ENCODE measurements at regions not wholly inside any gene's neighbourhood (a gene's known extent, or its start where the extent isn't known, plus 50 kb on each side); places are given as distances from the start of the nearest gene placed in this dataset.

DNA sequence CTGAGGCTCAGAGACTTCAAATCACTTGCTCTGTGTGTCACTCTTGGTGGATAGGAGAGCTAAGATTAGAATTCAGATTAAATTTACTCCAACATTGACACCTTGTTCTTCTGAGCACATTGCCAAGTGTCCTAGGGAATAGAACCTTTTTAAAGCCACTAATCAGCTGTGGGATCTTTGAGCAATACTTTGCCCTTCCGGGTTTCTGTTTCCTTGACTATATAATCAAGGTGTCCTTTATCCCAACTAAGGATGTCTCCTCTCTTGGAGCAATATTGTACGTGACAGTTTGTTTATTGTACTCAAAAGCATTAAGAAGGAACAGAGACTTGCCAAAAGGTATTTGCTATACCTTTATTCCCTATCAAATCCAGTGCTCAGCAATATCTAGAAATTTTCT is 170.9 kb upstream of the CADPS start:
- DNase-seq (ENCODE audit: low read depth), result no peak

DNA sequence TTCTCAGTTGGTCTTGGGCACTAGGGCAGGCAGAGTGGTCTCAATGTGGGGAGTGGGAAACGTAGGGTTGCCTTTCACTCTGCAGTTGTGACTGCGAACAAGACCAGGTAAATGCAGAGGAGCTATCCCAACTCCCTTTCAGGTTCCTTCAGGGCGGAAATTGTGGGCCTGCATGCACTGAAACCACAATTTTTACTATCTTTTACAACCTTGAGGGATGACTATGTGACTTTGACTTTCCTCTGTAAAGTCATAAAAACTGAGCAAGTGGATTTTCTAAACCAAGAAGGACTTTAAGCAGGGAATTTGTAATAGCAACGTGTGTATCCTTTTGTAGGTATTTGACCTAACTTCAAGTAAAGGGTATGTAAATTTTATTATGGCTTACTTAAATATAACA is 171.4 kb upstream of the CADPS start:
- no peak for DNase-seq (ENCODE audit: low read depth)

DNA sequence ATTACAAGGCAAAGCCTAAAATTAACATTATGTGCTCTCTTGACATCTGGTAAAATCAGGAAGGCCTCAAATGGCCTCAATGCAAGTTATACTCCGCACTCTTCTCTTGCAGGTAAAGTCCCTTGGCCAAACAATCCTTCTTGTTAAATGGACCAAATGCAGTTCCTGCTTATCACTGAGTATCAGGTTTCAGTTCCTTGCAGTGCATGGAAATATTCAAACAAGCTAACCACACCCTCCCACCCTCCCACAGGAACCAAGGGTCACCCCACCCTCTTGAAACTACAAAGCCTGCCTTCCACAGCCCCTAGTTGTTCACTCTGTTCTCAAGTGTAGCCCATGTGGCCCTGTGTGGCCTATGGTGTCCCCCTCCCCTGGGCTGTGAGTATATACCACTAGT is 171.9 kb upstream of the CADPS start:
- DNase-seq (ENCODE audit: low read depth), result no peak

DNA sequence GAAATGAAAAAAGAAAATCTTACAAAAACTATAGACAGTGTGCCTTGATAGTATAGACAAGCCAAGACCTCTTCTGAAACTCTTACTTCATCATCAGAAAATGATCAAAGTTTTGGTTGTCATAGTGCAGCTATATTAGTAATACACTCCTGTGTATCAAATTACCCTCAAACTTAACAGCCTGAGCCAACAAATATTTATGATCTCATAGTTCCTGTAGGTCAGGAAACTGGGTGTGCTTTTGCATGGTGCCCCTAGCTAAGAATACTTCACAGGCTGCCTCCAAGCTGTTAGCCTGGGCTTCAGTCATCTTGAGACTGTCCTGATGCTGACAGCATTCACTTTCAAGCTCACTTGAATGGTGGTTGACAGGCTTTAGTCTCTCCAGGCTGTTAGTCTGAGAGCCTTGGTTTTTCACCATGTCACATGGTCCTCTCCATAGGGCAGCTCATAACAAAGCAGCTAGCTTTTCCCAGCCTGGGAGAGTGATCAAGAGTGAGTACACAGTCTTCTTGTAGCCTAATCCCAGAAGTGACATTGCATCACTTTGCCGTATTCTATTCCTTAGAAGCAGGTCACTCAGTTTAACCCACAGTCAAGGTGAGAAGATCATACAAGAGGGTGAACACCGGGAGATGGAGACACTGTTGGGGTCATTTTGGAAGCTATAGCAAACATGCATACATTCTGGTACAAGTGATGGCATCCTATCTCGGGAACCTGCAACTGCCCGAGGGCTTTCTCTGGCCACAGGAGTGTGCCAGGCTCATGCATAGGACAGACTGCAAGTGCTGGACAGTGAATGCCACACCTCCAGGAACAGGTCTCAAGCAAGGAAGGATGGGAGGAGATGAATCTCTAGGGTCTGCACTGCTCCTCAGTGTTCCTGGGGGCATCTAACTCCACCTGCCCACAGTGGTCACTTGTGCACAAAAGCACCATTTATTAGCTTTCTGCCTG is 173.4 kb upstream of the CADPS start:
- no peak for DNase-seq (ENCODE audit: low read depth)

DNA sequence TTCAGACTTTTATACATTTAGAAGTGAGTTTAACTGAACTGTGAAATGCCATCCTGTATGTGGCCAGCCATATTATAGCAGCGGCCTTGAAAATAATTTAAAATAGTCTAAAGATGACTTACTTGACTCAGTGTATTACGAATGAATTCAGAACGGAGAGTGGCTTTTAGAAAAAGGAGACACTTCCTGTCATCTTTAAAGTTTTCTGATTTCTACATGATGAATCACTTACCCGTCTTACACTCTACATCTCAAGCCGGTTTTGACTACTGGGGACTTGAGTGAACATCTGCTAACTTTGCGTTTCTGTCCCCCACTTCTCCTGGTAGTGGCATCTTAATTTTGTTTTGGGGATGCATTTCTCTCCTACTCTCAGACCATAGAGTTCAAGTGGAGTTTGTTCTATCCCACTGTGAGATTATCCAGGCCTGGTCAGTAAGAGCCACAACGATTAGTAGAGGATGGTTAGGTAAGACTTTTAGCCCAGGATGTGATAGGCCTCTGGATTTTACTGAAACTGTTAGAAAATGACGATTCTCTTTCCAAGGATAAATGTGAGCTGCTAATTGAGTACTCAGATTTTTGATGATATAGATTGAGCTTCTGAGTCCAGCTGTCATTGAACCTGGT is 175.4 kb upstream of the CADPS start:
- DNase-seq (ENCODE audit: low read depth), result no peak

DNA sequence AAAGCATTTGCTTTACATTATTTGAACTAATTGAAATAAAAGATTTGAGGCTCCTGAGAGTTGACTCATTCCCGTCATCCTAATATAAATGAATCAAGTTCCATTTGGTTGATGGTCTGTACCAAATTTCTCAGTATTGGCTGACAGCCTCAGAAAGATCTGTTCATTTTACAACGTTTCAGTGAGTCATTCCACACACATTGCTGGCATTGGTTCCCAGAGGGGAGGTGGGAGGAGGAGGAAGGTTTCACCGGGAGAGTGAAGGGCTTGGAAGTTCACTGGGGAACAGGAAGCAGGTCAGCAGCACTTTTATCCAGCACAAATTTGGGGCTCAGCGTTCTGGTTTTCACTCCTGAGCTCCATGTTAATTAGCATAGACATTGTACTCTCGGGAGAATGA is 176.7 kb upstream of the CADPS start:
- peak; percentile 23 for DNase-seq (ENCODE audit: low read depth)

DNA sequence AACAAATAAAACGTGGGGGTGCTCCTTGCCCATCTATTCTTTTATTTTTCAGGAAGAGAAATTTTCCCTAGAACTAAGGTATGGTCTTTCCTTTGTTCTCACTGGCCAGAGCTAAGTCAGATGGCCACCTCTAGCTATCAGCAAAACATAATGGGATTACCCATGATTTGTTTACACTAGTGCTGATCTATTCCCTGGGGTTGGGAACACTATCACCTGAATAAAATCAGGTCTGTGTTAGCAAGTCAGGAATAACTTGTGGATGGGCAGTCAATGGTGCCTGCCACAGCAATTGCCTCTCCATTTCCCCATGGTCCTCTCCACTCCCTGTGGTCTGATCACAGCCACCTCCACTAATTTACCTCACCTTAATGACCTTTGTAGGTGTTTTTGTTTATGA is 181.7 kb upstream of the CADPS start:
- no peak for DNase-seq (ENCODE audit: low read depth)

DNA sequence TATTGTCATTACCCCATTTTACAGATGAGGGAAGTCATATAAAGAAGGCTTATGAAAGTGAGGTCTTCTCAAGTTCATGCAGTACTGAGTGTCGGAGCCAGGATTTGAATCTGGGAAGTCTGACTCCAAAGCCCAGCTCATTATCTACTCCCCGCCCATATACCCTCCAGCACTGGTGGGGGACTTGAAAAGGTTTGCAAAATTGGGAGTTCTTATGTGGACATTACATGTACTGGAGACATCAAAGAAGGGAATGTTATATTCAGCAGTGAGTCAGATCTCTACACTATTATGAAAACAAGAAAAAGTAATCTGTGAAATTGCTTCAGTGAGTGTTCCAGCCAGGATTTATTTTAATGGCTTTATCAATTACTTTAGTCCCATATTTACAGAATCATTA is 185.2 kb upstream of the CADPS start:
- DNase-seq (ENCODE audit: low read depth), result no peak

DNA sequence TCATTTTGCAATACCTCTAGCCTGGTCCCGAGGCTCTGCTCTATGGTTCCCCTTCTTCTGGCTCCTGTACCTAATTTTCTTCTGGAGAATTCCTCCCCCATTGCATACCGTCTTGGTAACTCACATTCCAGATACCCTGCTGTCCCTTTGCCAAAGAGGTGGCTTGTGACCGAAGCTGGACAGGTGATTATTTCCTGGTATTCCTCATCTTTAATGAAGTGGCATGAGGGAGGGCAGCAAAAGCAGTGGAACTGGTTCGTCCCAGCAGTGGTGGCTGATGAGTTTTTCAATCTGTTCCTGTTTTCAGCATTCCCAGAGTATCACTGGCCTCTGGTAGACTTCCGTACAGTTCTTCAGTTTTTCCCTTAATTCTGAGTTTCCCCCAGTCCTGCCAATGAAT is 186.2 kb upstream of the CADPS start:
- DNase-seq (ENCODE audit: low read depth), result no peak

DNA sequence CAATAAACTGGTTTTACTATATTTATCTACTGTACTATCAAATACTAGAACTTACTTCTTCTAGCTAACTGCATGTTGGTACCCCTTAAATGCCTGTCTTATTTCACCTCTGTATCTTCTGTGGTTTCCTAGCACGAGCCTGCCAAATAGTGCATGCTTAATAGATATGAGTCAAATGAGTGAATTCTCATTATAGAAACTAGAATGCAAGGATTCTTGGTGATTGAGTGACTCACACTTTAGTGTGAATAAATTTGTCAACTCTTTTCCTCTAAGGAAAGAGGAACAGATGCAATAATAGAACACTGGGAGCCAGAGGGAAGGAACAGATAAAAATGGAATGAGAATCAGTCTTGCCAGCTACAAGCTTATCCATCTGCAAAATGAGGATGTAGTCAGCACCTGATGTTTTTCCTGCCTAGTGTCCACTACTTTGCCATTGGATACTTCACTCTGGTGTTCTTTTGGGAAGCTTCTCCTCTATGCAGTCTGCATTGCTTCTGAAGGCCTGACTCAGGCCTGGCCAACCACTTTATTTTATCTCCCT is 189.1 kb upstream of the CADPS start:
- DNase-seq (ENCODE audit: low read depth), result no peak

DNA sequence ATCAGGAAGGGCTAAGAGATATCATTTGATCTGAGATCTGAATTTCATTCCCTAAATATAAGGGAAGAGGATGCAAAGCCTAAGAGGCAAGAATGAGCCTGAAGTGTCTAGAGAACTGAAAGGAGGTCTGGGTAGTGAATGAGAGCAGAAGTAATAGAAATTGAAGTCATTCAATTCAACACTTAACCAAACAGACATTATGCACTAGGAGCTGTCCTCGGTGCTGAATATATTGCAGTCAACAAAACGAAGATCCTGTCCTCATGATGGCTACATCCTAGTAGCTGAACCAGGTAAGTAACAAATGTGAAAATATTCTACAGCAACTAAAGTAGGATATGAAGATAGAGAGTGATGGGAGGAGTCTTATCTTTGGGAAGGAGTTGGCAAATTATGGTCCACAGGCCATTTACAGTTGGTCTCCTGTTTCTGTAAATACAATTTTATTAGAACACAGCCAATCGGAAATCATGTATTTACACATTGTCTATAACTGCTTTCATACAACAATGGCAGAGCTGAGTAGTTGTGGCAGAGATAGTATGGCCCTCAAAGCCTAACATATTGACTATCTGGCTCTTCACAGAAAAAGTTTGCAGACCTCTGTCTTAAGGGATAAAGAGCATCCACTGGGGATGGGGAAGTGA is 192.9 kb upstream of the CADPS start:
- DNase-seq (ENCODE audit: low read depth), result no peak

DNA sequence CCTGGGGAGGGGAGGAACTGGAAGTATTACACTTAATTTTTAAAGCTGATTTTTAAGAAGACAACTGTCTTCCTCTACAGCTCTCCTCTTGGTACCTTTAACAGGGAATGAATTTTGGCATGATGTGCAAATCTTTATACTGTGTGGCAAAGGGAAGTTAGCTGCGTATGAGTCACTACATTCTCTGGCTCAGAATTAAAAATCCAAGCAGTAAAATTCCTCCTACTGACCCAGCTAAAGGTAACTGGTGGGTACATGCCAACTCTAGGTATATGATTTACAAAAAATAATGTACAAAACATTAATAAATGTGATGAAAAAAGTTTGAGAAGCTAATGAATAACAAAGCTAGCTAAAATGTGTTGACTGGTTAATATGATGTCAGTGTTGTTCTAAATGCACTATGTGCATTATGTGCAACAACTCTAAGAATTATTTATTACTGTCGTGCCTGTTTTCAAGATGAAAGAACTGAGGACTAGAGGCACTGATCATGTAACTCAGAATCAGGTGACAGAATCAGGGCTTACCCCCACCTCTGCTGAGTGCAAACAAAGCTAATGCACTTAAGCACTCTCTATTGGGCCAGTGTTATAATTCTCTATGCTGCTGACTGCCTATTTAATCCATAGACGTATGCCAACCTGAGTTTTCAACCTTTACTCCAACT is 194.7 kb upstream of the CADPS start:
- no peak for DNase-seq (ENCODE audit: low read depth)

DNA sequence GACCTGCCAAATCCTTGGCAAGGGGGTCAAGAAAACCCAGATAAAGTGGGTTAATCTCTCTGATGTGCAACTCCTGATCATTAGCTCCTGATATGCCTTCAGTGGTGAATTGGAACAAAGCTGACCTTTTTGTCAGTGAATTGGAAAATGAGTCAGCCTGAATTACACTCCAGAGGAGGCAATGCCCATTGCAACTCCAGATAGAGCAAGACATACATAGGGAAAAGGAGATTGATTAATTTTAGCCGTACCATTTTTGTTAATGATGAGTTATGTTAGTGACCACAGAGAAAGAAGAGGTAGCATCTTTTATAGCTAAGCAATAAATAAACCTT is 195.2 kb upstream of the CADPS start:
- no peak for DNase-seq (ENCODE audit: low read depth)

DNA sequence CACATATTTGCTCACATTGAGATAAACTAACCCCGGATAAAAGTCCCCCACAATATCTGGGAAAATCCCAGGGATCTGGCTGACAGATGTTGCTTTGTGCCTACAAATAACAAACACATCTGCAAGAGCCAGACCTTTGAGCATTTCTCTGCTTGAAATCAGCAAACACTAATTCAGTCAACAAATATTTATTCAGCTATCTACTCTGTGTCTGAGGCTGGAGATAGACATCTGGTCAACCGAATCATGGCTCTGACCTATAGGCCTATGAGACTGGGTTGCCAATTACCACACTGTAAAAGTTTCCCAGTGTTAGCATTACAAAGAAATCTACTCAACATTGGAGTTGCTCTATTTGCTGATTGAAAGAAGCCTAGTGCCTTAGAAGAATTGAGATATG is 201.1 kb upstream of the CADPS start:
- DNase-seq (ENCODE audit: low read depth), result no peak

DNA sequence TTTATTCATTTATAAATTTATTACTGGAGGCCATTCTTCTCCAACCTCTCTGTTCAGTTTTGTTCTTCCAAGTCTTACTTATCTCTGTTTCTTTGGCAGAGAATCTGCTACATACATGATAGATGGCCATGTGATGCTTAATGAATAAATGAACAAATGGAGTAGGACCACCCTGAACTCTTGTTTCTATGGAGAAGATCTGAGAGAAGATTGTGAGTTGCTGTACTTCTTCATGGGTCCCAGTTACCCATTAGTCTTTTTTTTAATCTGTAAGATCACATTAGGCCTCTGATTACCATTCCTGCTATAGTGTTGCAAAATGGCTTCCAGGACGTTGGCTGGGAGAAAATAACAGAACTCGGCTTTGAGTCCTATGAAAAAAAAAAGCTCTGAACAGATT is 191.9 kb upstream of the SYNPR start:
- DNase-seq (ENCODE audit: low read depth), result no peak

DNA sequence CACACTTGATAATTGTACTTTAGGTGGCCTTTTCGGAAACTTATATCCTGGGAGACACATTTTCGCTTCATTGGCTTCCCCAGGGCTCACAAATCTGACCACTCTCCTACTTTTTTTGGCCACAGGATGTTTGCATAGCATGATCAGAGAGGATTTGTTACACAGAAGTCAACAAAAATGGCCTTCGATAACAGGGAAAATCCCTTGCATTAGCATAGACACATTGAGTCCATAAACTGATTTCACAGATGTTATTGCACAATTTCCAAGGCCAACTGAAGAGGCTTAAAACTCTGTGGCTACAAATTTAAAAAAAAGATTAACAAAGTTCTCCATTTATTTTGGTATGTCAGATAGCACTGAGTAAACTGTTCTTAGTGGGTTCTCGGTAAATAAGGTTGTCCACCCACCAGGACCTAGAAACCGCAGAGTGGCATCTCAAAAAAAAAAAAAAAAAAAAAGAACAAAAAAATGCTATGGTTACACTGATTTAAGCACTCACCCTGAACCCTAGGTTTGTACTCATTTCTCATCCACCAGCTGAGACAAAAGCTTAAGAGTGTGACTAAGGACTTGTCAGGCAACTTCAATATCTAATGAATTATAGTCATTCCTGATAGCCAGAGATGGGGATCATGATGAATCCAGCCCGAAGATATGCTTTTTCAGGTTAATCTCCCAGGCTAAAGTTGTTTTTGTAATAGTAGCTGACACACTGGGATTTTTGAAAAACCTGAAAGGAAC is 188.9 kb upstream of the SYNPR start:
- no peak for DNase-seq (ENCODE audit: low read depth)

DNA sequence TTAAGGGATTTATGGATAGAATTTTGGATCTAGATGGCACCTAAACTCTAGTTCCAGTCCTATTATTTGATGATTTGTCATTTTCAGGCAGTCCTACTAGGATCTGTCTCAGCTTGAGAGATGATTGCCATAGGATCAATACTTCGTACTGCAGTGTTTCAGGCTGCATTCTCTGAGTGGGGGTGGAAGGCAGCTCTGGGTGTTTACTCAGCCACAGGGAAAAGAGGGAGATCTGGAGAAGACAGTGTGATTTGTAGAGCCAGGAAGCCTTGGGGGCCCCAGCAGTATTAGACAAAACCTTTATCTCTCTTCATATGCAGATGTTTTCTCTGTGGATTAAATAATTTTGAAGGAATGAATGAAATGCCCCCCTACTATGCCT is 188.4 kb upstream of the SYNPR start:
- DNase-seq (ENCODE audit: low read depth), result no peak

DNA sequence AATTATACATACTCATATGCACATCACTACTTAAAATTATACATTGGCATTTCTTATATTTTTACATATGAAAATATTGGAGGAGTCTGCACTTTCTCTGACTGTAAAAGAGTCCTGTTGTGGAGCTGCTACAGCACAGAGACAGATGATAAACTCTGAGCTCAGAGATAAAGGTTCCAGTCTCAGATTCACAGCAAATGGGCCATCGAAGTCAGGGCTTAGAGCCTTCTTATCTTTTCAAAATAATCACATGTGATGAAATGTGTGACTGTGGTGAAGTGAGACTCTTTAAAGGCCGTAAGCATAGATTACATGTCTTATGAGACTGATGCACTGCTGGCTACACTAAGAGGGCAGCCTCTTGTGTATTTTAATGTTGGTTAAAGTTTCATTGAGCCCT is 187.5 kb upstream of the SYNPR start:
- DNase-seq (ENCODE audit: low read depth), result no peak

DNA sequence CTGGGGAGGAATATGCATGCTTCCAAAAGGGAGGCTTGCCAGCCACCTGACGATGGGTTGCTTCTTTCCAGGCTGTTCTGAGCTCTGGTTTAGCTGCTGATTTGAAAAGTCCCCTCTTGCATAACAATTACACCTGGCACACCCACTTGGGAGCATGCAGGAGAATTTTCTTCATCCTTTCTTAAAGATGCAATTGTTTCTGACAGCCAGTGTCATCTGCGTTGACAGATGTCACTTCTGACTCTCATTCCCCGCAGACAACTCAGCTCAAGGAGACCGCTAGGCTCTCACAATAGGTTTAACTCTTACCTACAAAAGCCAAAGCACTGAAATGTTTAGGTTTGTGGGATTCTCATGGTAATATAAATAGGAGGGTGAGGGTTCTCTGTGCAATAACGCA is 185.6 kb upstream of the SYNPR start:
- DNase-seq (ENCODE audit: low read depth), result no peak

DNA sequence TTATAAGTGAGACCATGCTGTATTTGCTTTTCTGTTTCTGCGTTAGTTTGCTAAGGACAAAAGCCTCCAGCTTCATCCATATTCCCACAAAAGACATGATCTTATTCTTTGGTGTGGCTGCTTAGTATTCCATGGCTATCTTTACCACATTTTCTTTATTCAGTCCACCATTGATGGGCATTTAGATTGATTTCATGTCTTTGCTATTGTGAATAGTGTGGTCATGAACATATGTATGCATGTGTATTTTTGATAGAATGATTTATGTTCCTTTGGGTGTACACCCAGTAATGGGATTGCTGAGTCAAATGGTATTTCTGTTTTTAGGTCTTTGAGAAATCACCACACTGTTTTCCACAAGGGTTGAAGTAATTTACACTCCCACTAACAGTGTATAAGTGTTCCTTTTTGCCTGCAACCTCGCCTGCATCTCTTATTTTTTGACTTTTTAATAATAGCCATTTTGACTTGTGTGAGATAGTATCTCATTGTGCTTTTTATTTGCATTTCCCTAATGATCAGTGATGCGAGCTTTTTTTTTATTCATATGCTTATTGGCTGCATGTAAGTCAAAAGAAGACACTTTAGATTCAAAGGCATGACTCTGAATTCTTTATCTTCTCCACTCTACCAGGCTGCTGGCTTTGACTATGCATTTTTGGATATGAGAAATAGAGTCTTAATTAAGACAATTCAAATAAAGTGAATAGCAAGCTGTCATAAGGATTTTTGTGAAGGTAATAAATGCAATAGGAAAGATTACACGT is 183.3 kb upstream of the SYNPR start:
- no peak for DNase-seq (ENCODE audit: low read depth)

Measured in HS-27A (cell line).